ENCODE measurements at regions not wholly inside any gene's neighbourhood (a gene's known extent, or its start where the extent isn't known, plus 50 kb on each side); places are given as distances from the start of the nearest gene placed in this dataset.

- TF ChIP-seq EGR1 (IDR thresholded peaks at IDR 0.05) (no peak), CEBPB (IDR thresholded peaks at IDR 0.05) (no peak), YY1 (IDR thresholded peaks at IDR 0.05; ENCODE audit: low read depth) (no peak), EP300 (IDR thresholded peaks at IDR 0.05; ENCODE audit: borderline replicate concordance) (no peak), MAX (IDR thresholded peaks at IDR 0.05) (no peak), REST (IDR thresholded peaks at IDR 0.05; ENCODE audit: low read depth) (no peak), RAD21 (IDR thresholded peaks at IDR 0.05; ENCODE audit: low read depth) (no peak), TCF12 (IDR thresholded peaks at IDR 0.05; ENCODE audit: low read depth) (no peak), CREB1 (IDR thresholded peaks at IDR 0.05; ENCODE audit: low read depth) (no peak), FOXM1 (IDR thresholded peaks at IDR 0.05; ENCODE audit: borderline replicate concordance, low read depth) (no peak), TEAD4 (IDR thresholded peaks at IDR 0.05) (no peak)
These were observed 290.0 kb downstream of the IL15 start for GRCh38 chr4:141926406-141926805.
